Breast epithelium (tissue), 3 donors: ENCODE measurements at regions not wholly inside any gene's neighbourhood (a gene's known extent, or its start where the extent isn't known, plus 50 kb on each side); places are given as distances from the start of the nearest gene placed in this dataset.

Source experiments
- CTCF ChIP-seq, 3 donors: fragments of 450-650 bp; IDR thresholded peaks; one replicate each; pipeline ENCODE4 v1.5.1; 2016 to 2017; ENCODE audit warnings: antibody characterized with exemption in 3 of 3, mild to moderate bottlenecking in 3 of 3, moderate library complexity in 3 of 3
- POLR2A ChIP-seq: fragments of 450-650 bp; IDR thresholded peaks from one replicate; pipeline ENCODE4 v1.6.1; 2016; ENCODE audit warnings: antibody characterized with exemption, mild to moderate bottlenecking, moderate library complexity

GRCh38 chr10:78535716-78536218, 502.1 kb downstream of the RPS24 start:
- no peak for TF ChIP-seq CTCF (IDR thresholded peaks at IDR 0.05)
- no peak for TF ChIP-seq POLR2A
